ENCODE measurements at regions not wholly inside any gene's neighbourhood (a gene's known extent, or its start where the extent isn't known, plus 50 kb on each side); places are given as distances from the start of the nearest gene placed in this dataset.

GRCh38 chr5:142521706-142522105 is 164.2 kb downstream of the FGF1 start (continued):
- TF ChIP-seq, protein P1, sequence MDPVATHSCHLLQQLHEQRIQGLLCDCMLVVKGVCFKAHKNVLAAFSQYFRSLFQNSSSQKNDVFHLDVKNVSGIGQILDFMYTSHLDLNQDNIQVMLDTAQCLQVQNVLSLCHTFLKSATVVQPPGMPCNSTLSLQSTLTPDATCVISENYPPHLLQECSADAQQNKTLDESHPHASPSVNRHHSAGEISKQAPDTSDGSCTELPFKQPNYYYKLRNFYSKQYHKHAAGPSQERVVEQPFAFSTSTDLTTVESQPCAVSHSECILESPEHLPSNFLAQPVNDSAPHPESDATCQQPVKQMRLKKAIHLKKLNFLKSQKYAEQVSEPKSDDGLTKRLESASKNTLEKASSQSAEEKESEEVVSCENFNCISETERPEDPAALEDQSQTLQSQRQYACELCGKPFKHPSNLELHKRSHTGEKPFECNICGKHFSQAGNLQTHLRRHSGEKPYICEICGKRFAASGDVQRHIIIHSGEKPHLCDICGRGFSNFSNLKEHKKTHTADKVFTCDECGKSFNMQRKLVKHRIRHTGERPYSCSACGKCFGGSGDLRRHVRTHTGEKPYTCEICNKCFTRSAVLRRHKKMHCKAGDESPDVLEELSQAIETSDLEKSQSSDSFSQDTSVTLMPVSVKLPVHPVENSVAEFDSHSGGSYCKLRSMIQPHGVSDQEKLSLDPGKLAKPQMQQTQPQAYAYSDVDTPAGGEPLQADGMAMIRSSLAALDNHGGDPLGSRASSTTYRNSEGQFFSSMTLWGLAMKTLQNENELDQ (CRISPR knock-in tag; IDR thresholded peaks at IDR 0.05; ENCODE audit: borderline replicate concordance): no peak
- no peak for TF ChIP-seq SIN3A (IDR thresholded peaks at IDR 0.05; ENCODE audit: borderline replicate concordance in 2 of 2, control insufficient read depth in 1 of 2, low read depth in 2 of 2, low read length in 2 of 2)
- no peak for TF ChIP-seq CEBPG (CRISPR knock-in tag; IDR thresholded peaks at IDR 0.05)
- no peak for TF ChIP-seq CEBPG (tag; conservative IDR thresholded peaks at IDR 0.05 in 1 of 2, IDR thresholded peaks at IDR 0.05 in 1 of 2)
- TF ChIP-seq CREBBP (IDR thresholded peaks at IDR 0.05; ENCODE audit: low read depth, low read length): no peak

- no peak for DNase-seq (ENCODE audit: extremely low read depth in 1 of 4, low spot score in 3 of 4)
- Histone ChIP-seq H3K79me2 (ENCODE audit: control insufficient read depth, insufficient read depth, low read length) (no peaks in the 10 kb centered on the region), H3K9me1 (ENCODE audit: control insufficient read depth, insufficient read depth, low read length) (no peaks in the 10 kb centered on the region), H3K27ac (ENCODE audit: extremely low read depth, low read depth, low read length) (no peak overlapping the region), H3K9ac (ENCODE audit: insufficient read depth in 1 of 2, low read depth in 2 of 2, low read length in 2 of 2) (no peak overlapping the region), H3K27me3 (ENCODE audit: control insufficient read depth in 2 of 2, insufficient read depth in 2 of 2, low read length in 2 of 2) (peaks cover 7 to 12% of the 10 kb centered on the region in 2 experiments; a peak in 3 of 5 replicates), H3K36me3 (ENCODE audit: control insufficient read depth, insufficient read depth, low read length) (no peaks in the 10 kb centered on the region), H3K4me1 (replicated peaks in 1 of 2; ENCODE audit: control insufficient read depth in 2 of 2, insufficient read depth in 2 of 2, low read length in 2 of 2) (no peaks in the 10 kb centered on the region), H2AFZ (ENCODE audit: low read depth, low read length) (no peak overlapping the region), H3K4me2 (ENCODE audit: insufficient read depth, low read length) (no peak overlapping the region), H3K4me3 (no peak overlapping the region), H4K20me1 (replicated peaks; ENCODE audit: control insufficient read depth, insufficient read depth, low read length) (no peaks in the 10 kb centered on the region), H3K9me3 (replicated peaks; ENCODE audit: control insufficient read depth, insufficient read depth, low read depth, low read length) (no peaks in the 10 kb centered on the region)
- no TSS peak for BruUV-seq (replicated peaks)
- intact Hi-C loops (cut with micrococcal nuclease): no loop called here
- ChIA-PET CTCF (ENCODE audit: low intra/inter-chr PET ratio) (no interaction called here), POLR2A (no interaction called here)
- 16% methylated on average over 2 of the region's 2 CpGs for WGBS (ENCODE audit: insufficient coverage, low coverage, missing lambda C conversion rate)
- no peak for TF ChIP-seq ZZZ3 (IDR thresholded peaks at IDR 0.05)
- no peak for TF ChIP-seq RCOR1 (IDR thresholded peaks at IDR 0.05; ENCODE audit: borderline replicate concordance in 1 of 2, low read depth in 2 of 2, low read length in 2 of 2)
- no peak for TF ChIP-seq TAL1 (IDR thresholded peaks at IDR 0.05)
- TF ChIP-seq ARID1B (IDR thresholded peaks at IDR 0.05): no peak
- TF ChIP-seq BDP1 (IDR thresholded peaks at IDR 0.05; ENCODE audit: insufficient read depth, insufficient read length): no peak
- TF ChIP-seq RHOXF2B (CRISPR knock-in tag; conservative IDR thresholded peaks at IDR 0.05): no peak
- TF ChIP-seq TFE3 (CRISPR knock-in tag; IDR thresholded peaks at IDR 0.05): no peak
- no peak for TF ChIP-seq SRSF7 (optimal IDR thresholded peaks at IDR 0.05; ENCODE audit: low read depth, low read length)
- no peak for TF ChIP-seq E2F4 (CRISPR knock-in tag; IDR thresholded peaks at IDR 0.05; ENCODE audit: low read depth)
- TF ChIP-seq, protein P2, sequence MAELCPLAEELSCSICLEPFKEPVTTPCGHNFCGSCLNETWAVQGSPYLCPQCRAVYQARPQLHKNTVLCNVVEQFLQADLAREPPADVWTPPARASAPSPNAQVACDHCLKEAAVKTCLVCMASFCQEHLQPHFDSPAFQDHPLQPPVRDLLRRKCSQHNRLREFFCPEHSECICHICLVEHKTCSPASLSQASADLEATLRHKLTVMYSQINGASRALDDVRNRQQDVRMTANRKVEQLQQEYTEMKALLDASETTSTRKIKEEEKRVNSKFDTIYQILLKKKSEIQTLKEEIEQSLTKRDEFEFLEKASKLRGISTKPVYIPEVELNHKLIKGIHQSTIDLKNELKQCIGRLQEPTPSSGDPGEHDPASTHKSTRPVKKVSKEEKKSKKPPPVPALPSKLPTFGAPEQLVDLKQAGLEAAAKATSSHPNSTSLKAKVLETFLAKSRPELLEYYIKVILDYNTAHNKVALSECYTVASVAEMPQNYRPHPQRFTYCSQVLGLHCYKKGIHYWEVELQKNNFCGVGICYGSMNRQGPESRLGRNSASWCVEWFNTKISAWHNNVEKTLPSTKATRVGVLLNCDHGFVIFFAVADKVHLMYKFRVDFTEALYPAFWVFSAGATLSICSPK (IDR thresholded peaks at IDR 0.05; ENCODE audit: borderline replicate concordance): no peak
- no peak for ATAC-seq
- no peak for FAIRE-seq
- in situ Hi-C loops (cut with MboI): no loop called here
These were observed 165.0 kb downstream of the FGF1 start for GRCh38 chr5:142520885-142521284.

All from K562 (cell line).